Endothelial cell of umbilical vein (primary cell): ENCODE measurements at regions not wholly inside any gene's neighbourhood (a gene's known extent, or its start where the extent isn't known, plus 50 kb on each side); places are given as distances from the start of the nearest gene placed in this dataset.

ENCODE experiments used
- BruUV-seq: library from RNA; stranded (reverse); fragments of 400-500 nt; replicated peaks from 2 replicates; lab custom pipeline; 2021; lab: Mats Ljungman, UMichigan
- CTCF ChIA-PET: fragments of 300-600, 350-600 bp; sonication (Branson Sonifier 250); formaldehyde crosslinking; loops from one replicate; lab custom pipeline; 2021; ENCODE audit warnings: antibody characterized with exemption, inconsistent platforms; lab: Charles Lee
- POLR2A ChIA-PET: fragments of 300-600, 350-600 bp; sonication (Branson Sonifier 250); formaldehyde crosslinking; loops from one replicate; lab custom pipeline; 2021; ENCODE audit warnings: antibody characterized with exemption, inconsistent platforms; lab: Charles Lee
- DNase-seq: peaks from one replicate; pipeline ENCODE4 v3.0.0-alpha.2; 2011; ENCODE audit warnings: low read depth, low spot score
- FAIRE-seq: peaks from 2 replicates; lab custom pipeline; 2011; peaks lifted over from hg19 to GRCh38; lab: Jason Lieb, UNC
- H2AFZ ChIP-seq: 2 replicates; pipeline ENCODE4 v1.6.0; 2012; ENCODE audit warnings: low read depth, low read length, control low read depth, inconsistent platforms
- H3K27ac ChIP-seq: 2 replicates; pipeline ENCODE4 v1.5.1; 2011; ENCODE audit warnings: low read depth, mild to moderate bottlenecking, control low read depth, low read length, moderate library complexity; ENCODE audit not compliant: insufficient read depth
- H3K27me3 ChIP-seq, 2 experiments: 2 replicates each; pipeline versions ENCODE4 v1.6.0 to v1.6.1; 2011; ENCODE audit warnings: low read length in 2 of 2, mixed read lengths in 1 of 2; ENCODE audit not compliant: control insufficient read depth in 2 of 2, insufficient read depth in 2 of 2
- H3K36me3 ChIP-seq, 2 experiments: 2 replicates in 1 of 2; 3 replicates in 1 of 2; pipeline ENCODE4 v1.5.1; 2011; ENCODE audit warnings: low read length in 2 of 2, mild to moderate bottlenecking in 1 of 2, moderate library complexity in 1 of 2; ENCODE audit not compliant: control insufficient read depth in 2 of 2, insufficient read depth in 2 of 2; ENCODE audit errors: extremely low read depth in 1 of 2
- H3K4me1 ChIP-seq: 3 replicates; pipeline ENCODE4 v1.5.1; 2011; ENCODE audit warnings: mild to moderate bottlenecking, low read length; ENCODE audit not compliant: control insufficient read depth, insufficient read depth; ENCODE audit errors: extremely low read depth
- H3K4me2 ChIP-seq: 2 replicates; pipeline ENCODE4 v1.6.1; 2011; ENCODE audit warnings: low read length, control low read depth, mixed read lengths; ENCODE audit not compliant: insufficient read depth
- H3K4me3 ChIP-seq, 3 experiments: fragments of 200-600 bp in 1 of 3; sonication (generic), shearing (Covaris generic) in 1 of 3; replicated peaks in 1 of 3; 2 replicates each; pipeline ENCODE4 v1.5.1; 2011 to 2016; ENCODE audit warnings: control low read depth in 3 of 3, low read length in 3 of 3, mild to moderate bottlenecking in 2 of 3, inconsistent platforms in 1 of 3, low read depth in 1 of 3, moderate library complexity in 1 of 3; ENCODE audit not compliant: insufficient read depth in 1 of 3
- H3K79me2 ChIP-seq: 2 replicates; pipeline ENCODE4 v1.6.0; 2012; ENCODE audit warnings: low read length, inconsistent platforms; ENCODE audit not compliant: control insufficient read depth, insufficient read depth
- H3K9ac ChIP-seq: replicated peaks from 2 replicates; pipeline ENCODE3; 2011; ENCODE audit warnings: low read length, control low read depth; ENCODE audit not compliant: insufficient read depth; ENCODE audit errors: extremely low read depth
- H3K9me1 ChIP-seq: replicated peaks from 3 replicates; pipeline ENCODE4 v1.6.0; 2011; ENCODE audit warnings: mild to moderate bottlenecking, low read length; ENCODE audit not compliant: control insufficient read depth, insufficient read depth; ENCODE audit errors: extremely low read depth
- H3K9me3 ChIP-seq: replicated peaks from 2 replicates; pipeline ENCODE4 v1.5.1; 2012; ENCODE audit warnings: low read length, inconsistent platforms; ENCODE audit not compliant: control insufficient read depth, insufficient read depth
- H4K20me1 ChIP-seq: replicated peaks from 2 replicates; pipeline ENCODE3; 2011; ENCODE audit warnings: mild to moderate bottlenecking, low read length; ENCODE audit not compliant: control insufficient read depth, insufficient read depth; ENCODE audit errors: extremely low read depth
- CTCF ChIP-seq, 2 donors: IDR thresholded peaks; 1 replicate in 1 of 2; 2 replicates in 1 of 2; pipeline ENCODE4 v1.5.1; 2011; ENCODE audit warnings: low read length in 2 of 2, mild to moderate bottlenecking in 2 of 2, moderate library complexity in 2 of 2, control low read depth in 1 of 2, inconsistent platforms in 1 of 2, low read depth in 1 of 2; ENCODE audit not compliant: insufficient read depth in 1 of 2; ENCODE audit errors: extremely low read depth in 1 of 2
- EZH2 ChIP-seq: IDR thresholded peaks from 2 replicates; pipeline ENCODE4 v1.6.1; 2012; ENCODE audit warnings: borderline replicate concordance, low read depth, mild to moderate bottlenecking, moderate library complexity, low read length, inconsistent platforms; ENCODE audit not compliant: severe bottlenecking
- FOS ChIP-seq: IDR thresholded peaks from 2 replicates; pipeline ENCODE4 v1.6.1; 2011; ENCODE audit warnings: mild to moderate bottlenecking, low read length, moderate library complexity, borderline replicate concordance; ENCODE audit not compliant: insufficient read depth
- GATA2 ChIP-seq: IDR thresholded peaks from 2 replicates; pipeline ENCODE4 v1.7.0; 2011; ENCODE audit warnings: low read depth, mild to moderate bottlenecking, moderate library complexity, mixed read lengths, low read length; ENCODE audit not compliant: insufficient read length, insufficient read depth
- JUN ChIP-seq: IDR thresholded peaks from 2 replicates; pipeline ENCODE4 v1.6.1; 2011; ENCODE audit warnings: borderline replicate concordance, low read depth; ENCODE audit not compliant: insufficient read length, insufficient read depth
- MAX ChIP-seq: IDR thresholded peaks from 2 replicates; pipeline ENCODE4 v1.6.1; 2011; ENCODE audit not compliant: insufficient read depth, insufficient read length
- MYC ChIP-seq: IDR thresholded peaks from one replicate; pipeline ENCODE4 v1.6.1; 2011; ENCODE audit warnings: mild to moderate bottlenecking, low read depth, low read length
- POLR2A ChIP-seq: IDR thresholded peaks from 2 replicates; pipeline ENCODE4 v1.6.1; 2012; ENCODE audit warnings: low read depth, mild to moderate bottlenecking, control low read depth, low read length
- POLR2AphosphoS5 ChIP-seq: IDR thresholded peaks from 2 replicates; pipeline ENCODE4 v1.6.1; 2012; ENCODE audit warnings: low read depth, mild to moderate bottlenecking, control low read depth, low read length, moderate library complexity; ENCODE audit not compliant: insufficient read depth
- dilution Hi-C: fragments of 300-500 bp; cut with MboI; formaldehyde crosslinking; loops from one replicate; pipeline ENCODE4 v1.15.0; 2019; ENCODE audit warnings: low sequenced_read_pairs; ENCODE audit not compliant: extremely low pct_ligation_motif_present
- intact Hi-C: fragments of 100-400 bp; cut with micrococcal nuclease; formaldehyde crosslinking; loops from one replicate; pipeline ENCODE4 v1.10.0; 2022

- BruUV-seq = no TSS peak
- H3K9me3 ChIP-seq = peaks cover 7% of the 10 kb centered on the region
- ChIA-PET CTCF (no interaction called here), POLR2A (no interaction called here)
- no peaks in the 10 kb centered on the region for H3K27me3 ChIP-seq
- no peaks in the 10 kb centered on the region for H3K9me1 ChIP-seq
- DNase-seq (no peak), FAIRE-seq (no peak)
- H4K20me1 ChIP-seq = no peaks in the 10 kb centered on the region
- no peak overlapping the region for H3K4me3 ChIP-seq
- no peak overlapping the region for H2AFZ ChIP-seq
- no peaks in the 10 kb centered on the region for H3K4me1 ChIP-seq
- no peaks in the 10 kb centered on the region for H3K36me3 ChIP-seq
- no peak overlapping the region for H3K9ac ChIP-seq
- TF ChIP-seq EZH2 = no peak
- TF ChIP-seq JUN = no peak
- intact Hi-C loops = no loop called here
- dilution Hi-C loops = no loop called here
- H3K27ac ChIP-seq = no peak overlapping the region
- H3K79me2 ChIP-seq = no peaks in the 10 kb centered on the region
- H3K4me2 ChIP-seq = no peak overlapping the region
Observed at GRCh38 chr4:180285796-180286195, 1957.4 kb upstream of the TENM3 start.

- BruUV-seq = no TSS peak
Observed at GRCh38 chr4:180292339-180292738, 1950.9 kb upstream of the TENM3 start.

More at GRCh38 chr4:180292339-180292738, 1950.9 kb upstream of the TENM3 start:
- Histone ChIP-seq H3K79me2 (no peaks in the 10 kb centered on the region), H4K20me1 (no peaks in the 10 kb centered on the region), H3K4me1 (no peaks in the 10 kb centered on the region), H3K36me3 (no peaks in the 10 kb centered on the region), H3K4me3 (no peak overlapping the region), H3K9ac (no peak overlapping the region), H2AFZ (no peak overlapping the region), H3K27me3 (no peaks in the 10 kb centered on the region), H3K4me2 (no peak overlapping the region), H3K9me3 (peaks cover 9% of the 10 kb centered on the region), H3K9me1 (no peaks in the 10 kb centered on the region), H3K27ac (no peak overlapping the region)
- FAIRE-seq (no peak), DNase-seq (no peak)
- no peak for TF ChIP-seq JUN
- no peak for TF ChIP-seq POLR2AphosphoS5
- no peak for TF ChIP-seq FOS
- no peak for TF ChIP-seq MYC
- no peak for TF ChIP-seq POLR2A
- TF ChIP-seq CTCF (IDR thresholded peaks at IDR 0.05; ENCODE audit: extremely low read depth in 1 of 2, insufficient read depth in 1 of 2, low read depth in 1 of 2, low read length in 2 of 2) = no peak
- no peak for TF ChIP-seq GATA2
- TF ChIP-seq MAX = no peak
- no peak for TF ChIP-seq EZH2
- intact Hi-C loops (no loop called here), dilution Hi-C loops (no loop called here)
- CTCF ChIA-PET = no interaction called here
- POLR2A ChIA-PET = no interaction called here
